C1 segment of cervical spinal cord (tissue), 14 donors: ENCODE measurements at regions not wholly inside any gene's neighbourhood (a gene's known extent, or its start where the extent isn't known, plus 50 kb on each side); places are given as distances from the start of the nearest gene placed in this dataset.
"Not testable (repeated sequence)": the region's sequence is repeated elsewhere in the genome, so short reads cannot be mapped to it uniquely, and the experiment has no call there.

ENCODE experiments used
- DNase-seq, 14 donors: peaks; one replicate each; lab custom pipeline; 2025; lab: John Stamatoyannopoulos, UW

GRCh38 chr4:42205541-42205940 is 53.1 kb upstream of the BEND4 start:
- no peak for DNase-seq

- DNase-seq = no peak
Observed at GRCh38 chr4:42216664-42217063, 64.2 kb upstream of the BEND4 start.

GRCh38 chr4:42225286-42225685 is 72.8 kb upstream of the BEND4 start:
- DNase-seq = no peak

GRCh38 chr4:42234817-42235216 is 82.4 kb upstream of the BEND4 start:
- no peak for DNase-seq

GRCh38 chr4:42235304-42236021 is 83.0 kb upstream of the BEND4 start:
- DNase-seq = no peak

- DNase-seq = no peak
Observed at GRCh38 chr4:42237010-42237409, 84.6 kb upstream of the BEND4 start.

- DNase-seq = no peak
Observed at GRCh38 chr4:42237451-42237850, 85.0 kb upstream of the BEND4 start.

GRCh38 chr4:42248972-42249371 is 96.5 kb upstream of the BEND4 start:
- no peak for DNase-seq

GRCh38 chr4:42252315-42252714 is 99.9 kb upstream of the BEND4 start:
- no peak for DNase-seq

- not testable (repeated sequence) for DNase-seq
Observed at GRCh38 chr4:42257645-42258044, 105.2 kb upstream of the BEND4 start.

- DNase-seq = no peak
Observed at GRCh38 chr4:42262701-42263490, 110.4 kb upstream of the BEND4 start.

GRCh38 chr4:42265782-42266602 is 113.5 kb upstream of the BEND4 start:
- no peak for DNase-seq

- no peak for DNase-seq
Observed at GRCh38 chr4:42267724-42268123, 115.3 kb upstream of the BEND4 start.

- DNase-seq = no peak
Observed at GRCh38 chr4:42268824-42269223, 116.4 kb upstream of the BEND4 start.

- no peak for DNase-seq
Observed at GRCh38 chr4:42271096-42271495, 118.6 kb upstream of the BEND4 start.

- DNase-seq = no peak
Observed at GRCh38 chr4:42277291-42277690, 120.0 kb upstream of the SHISA3 start.

- no peak for DNase-seq
Observed at GRCh38 chr4:42278709-42279324, 118.5 kb upstream of the SHISA3 start.

- no peak for DNase-seq
Observed at GRCh38 chr4:42280327-42281095, 116.8 kb upstream of the SHISA3 start.

- DNase-seq = no peak
Observed at GRCh38 chr4:42281324-42282020, 115.8 kb upstream of the SHISA3 start.
